ENCODE measurements at regions not wholly inside any gene's neighbourhood (a gene's known extent, or its start where the extent isn't known, plus 50 kb on each side); places are given as distances from the start of the nearest gene placed in this dataset.

- H2AFZ ChIP-seq = no peak overlapping the region
- no peak overlapping the region for H3K4me2 ChIP-seq (ENCODE audit: low read length)
- H3K9ac ChIP-seq = no peak overlapping the region
- H3K4me1 ChIP-seq = no peaks in the 10 kb centered on the region
- no peak for TF ChIP-seq CTCF (IDR thresholded peaks at IDR 0.05)
- H3K79me2 ChIP-seq = no peaks in the 10 kb centered on the region
- H3K9me3 ChIP-seq (ENCODE audit: control insufficient read depth, low read length) = no peaks in the 10 kb centered on the region
- no peaks in the 10 kb centered on the region for H3K36me3 ChIP-seq (ENCODE audit: control insufficient read depth, insufficient read depth, low read length)
- H3K27me3 ChIP-seq (ENCODE audit: control insufficient read depth, insufficient read depth, low read length) = no peaks in the 10 kb centered on the region
- H3K27ac ChIP-seq = no peak overlapping the region
- no peak overlapping the region for H3K4me3 ChIP-seq (ENCODE audit: low read depth, low read length)
Measured at GRCh38 chr4:138685316-138685715, 330.3 kb upstream of the NOCT start.

GRCh38 chr4:138680989-138681604 is 334.5 kb upstream of the NOCT start:
- Histone ChIP-seq H3K36me3 (ENCODE audit: control insufficient read depth, insufficient read depth, low read length) (no peaks in the 10 kb centered on the region), H3K9ac (no peak overlapping the region), H3K4me2 (ENCODE audit: low read length) (peak overlapping the region; percentile 16), H3K4me3 (ENCODE audit: low read depth, low read length) (no peak overlapping the region), H3K27ac (no peak overlapping the region), H3K27me3 (ENCODE audit: control insufficient read depth, insufficient read depth, low read length) (no peaks in the 10 kb centered on the region), H3K79me2 (no peaks in the 10 kb centered on the region), H3K4me1 (no peaks in the 10 kb centered on the region), H3K9me3 (ENCODE audit: control insufficient read depth, low read length) (no peaks in the 10 kb centered on the region), H2AFZ (peak overlapping the region; percentile 20)
- peak; percentile 80 for TF ChIP-seq CTCF (IDR thresholded peaks at IDR 0.05)

DNA sequence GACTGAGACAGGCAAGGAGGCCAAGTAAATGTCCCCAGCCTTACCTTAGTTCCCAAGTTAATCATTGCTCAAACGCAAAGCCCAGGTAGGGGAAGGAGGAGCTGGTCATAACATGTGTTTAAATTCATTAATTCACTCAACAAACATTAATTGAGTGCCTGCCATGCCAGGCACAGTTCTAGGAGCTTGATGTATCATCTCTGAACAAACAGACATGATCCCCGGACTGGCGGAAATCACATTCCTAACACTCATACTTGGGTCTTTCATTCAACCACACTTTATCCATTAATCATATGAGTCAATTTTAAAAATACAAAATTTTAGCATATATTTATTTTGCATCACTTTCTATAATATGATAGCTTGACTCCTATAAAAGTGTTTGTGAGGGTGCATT is 335.3 kb upstream of the NOCT start:
- TF ChIP-seq CTCF (IDR thresholded peaks at IDR 0.05) = no peak
- H3K79me2 ChIP-seq = no peaks in the 10 kb centered on the region
- H3K27me3 ChIP-seq (ENCODE audit: control insufficient read depth, insufficient read depth, low read length) = no peaks in the 10 kb centered on the region

GRCh38 chr4:138678985-138679746 is 336.4 kb upstream of the NOCT start:
- H2AFZ ChIP-seq = no peak overlapping the region
- no peaks in the 10 kb centered on the region for H3K9me3 ChIP-seq (ENCODE audit: control insufficient read depth, low read length)
- no peak overlapping the region for H3K27ac ChIP-seq
- no peak overlapping the region for H3K9ac ChIP-seq
- no peak overlapping the region for H3K4me2 ChIP-seq (ENCODE audit: low read length)
- H3K4me3 ChIP-seq (ENCODE audit: low read depth, low read length) = no peak overlapping the region
- H3K4me1 ChIP-seq = no peaks in the 10 kb centered on the region
- no peaks in the 10 kb centered on the region for H3K36me3 ChIP-seq (ENCODE audit: control insufficient read depth, insufficient read depth, low read length)
- H3K79me2 ChIP-seq = no peaks in the 10 kb centered on the region
- TF ChIP-seq CTCF (IDR thresholded peaks at IDR 0.05) = no peak
- no peaks in the 10 kb centered on the region for H3K27me3 ChIP-seq (ENCODE audit: control insufficient read depth, insufficient read depth, low read length)

More for the DNA sequence above, 335.3 kb upstream of the NOCT start:
- H3K27ac ChIP-seq = no peak overlapping the region
- no peaks in the 10 kb centered on the region for H3K9me3 ChIP-seq (ENCODE audit: control insufficient read depth, low read length)
- H3K4me1 ChIP-seq = no peaks in the 10 kb centered on the region
- H3K9ac ChIP-seq = no peak overlapping the region
- no peak overlapping the region for H3K4me3 ChIP-seq (ENCODE audit: low read depth, low read length)
- no peaks in the 10 kb centered on the region for H3K36me3 ChIP-seq (ENCODE audit: control insufficient read depth, insufficient read depth, low read length)
- no peak overlapping the region for H2AFZ ChIP-seq
- no peak overlapping the region for H3K4me2 ChIP-seq (ENCODE audit: low read length)

Measured in parathyroid adenoma (tissue), 2 donors.